Peyer's patch (tissue), 4 donors: ENCODE measurements at regions not wholly inside any gene's neighbourhood (a gene's known extent, or its start where the extent isn't known, plus 50 kb on each side); places are given as distances from the start of the nearest gene placed in this dataset.

Experiments
- POLR2A ChIP-seq, 2 donors: fragments of 450-650 bp; IDR thresholded peaks; one replicate each; pipeline ENCODE4 v1.5.1; 2017; ENCODE audit warnings: antibody characterized with exemption in 2 of 2, mild to moderate bottlenecking in 2 of 2, moderate library complexity in 2 of 2
- TF ChIP-seq, protein P1 (sequence below), 6 experiments: fragments of 450-650 bp in 4 of 6; fragments of 200-600 bp in 2 of 6; sonication (generic) in 1 of 6; IDR thresholded peaks; one replicate each; pipeline ENCODE4 v1.5.1; 2017 to 2019; ENCODE audit warnings: antibody characterized with exemption in 6 of 6, mild to moderate bottlenecking in 3 of 6, moderate library complexity in 1 of 6

DNA sequence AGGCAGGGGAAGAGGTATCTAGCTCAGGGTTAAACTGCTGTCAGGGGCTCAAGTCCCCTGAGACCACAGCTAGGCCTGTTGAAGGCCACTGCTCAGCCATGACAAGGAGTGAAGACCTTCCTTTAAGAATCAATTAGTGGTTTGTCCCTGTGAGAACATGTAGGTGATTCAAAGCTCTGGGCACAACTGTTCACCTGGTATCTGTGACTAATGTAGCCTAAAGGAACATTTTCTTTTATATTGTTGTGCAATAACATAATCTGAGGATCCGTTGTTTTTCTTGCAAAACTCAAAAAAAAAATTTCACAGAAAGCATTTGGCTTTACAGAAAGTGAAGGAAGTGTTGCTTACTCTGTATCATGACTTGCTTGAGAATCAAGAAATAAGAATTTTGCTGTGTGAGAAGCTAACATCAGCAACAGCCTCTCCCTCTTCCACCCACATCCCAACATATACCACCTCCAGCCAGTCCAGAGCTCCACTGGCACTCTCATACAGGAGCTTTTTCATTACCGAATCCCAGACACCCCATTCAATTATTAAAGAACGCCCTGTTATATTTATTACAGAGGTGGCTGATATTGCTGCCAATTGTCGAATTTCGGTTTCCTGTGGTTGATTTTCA is 807.0 kb downstream of the TLE4 start:
- TF ChIP-seq, protein P1, sequence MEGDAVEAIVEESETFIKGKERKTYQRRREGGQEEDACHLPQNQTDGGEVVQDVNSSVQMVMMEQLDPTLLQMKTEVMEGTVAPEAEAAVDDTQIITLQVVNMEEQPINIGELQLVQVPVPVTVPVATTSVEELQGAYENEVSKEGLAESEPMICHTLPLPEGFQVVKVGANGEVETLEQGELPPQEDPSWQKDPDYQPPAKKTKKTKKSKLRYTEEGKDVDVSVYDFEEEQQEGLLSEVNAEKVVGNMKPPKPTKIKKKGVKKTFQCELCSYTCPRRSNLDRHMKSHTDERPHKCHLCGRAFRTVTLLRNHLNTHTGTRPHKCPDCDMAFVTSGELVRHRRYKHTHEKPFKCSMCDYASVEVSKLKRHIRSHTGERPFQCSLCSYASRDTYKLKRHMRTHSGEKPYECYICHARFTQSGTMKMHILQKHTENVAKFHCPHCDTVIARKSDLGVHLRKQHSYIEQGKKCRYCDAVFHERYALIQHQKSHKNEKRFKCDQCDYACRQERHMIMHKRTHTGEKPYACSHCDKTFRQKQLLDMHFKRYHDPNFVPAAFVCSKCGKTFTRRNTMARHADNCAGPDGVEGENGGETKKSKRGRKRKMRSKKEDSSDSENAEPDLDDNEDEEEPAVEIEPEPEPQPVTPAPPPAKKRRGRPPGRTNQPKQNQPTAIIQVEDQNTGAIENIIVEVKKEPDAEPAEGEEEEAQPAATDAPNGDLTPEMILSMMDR (IDR thresholded peaks at IDR 0.05) = no peak
- TF ChIP-seq POLR2A (IDR thresholded peaks at IDR 0.05) = no peak
